ENCODE measurements at regions not wholly inside any gene's neighbourhood (a gene's known extent, or its start where the extent isn't known, plus 50 kb on each side); places are given as distances from the start of the nearest gene placed in this dataset.

GRCh38 chr1:186605762-186606350 is 74.4 kb downstream of the PTGS2 start:
- TF ChIP-seq POLR2A (IDR thresholded peaks at IDR 0.05; ENCODE audit: low read length) = no peak
- no peak for TF ChIP-seq GATA1 (IDR thresholded peaks at IDR 0.05; ENCODE audit: low read depth, low read length)
